ENCODE measurements at regions not wholly inside any gene's neighbourhood (a gene's known extent, or its start where the extent isn't known, plus 50 kb on each side); places are given as distances from the start of the nearest gene placed in this dataset.
A peak's percentile ranks its signal among the peaks of the same experiment; 100 is the strongest.

- DNase-seq, result no peak
Measured at GRCh38 chr13:34756136-34756535, 185.9 kb upstream of the NBEA start.

GRCh38 chr13:34756572-34756971 is 185.5 kb upstream of the NBEA start:
- DNase-seq, result no peak

- no peak for DNase-seq
Measured at GRCh38 chr13:34757441-34757840, 184.6 kb upstream of the NBEA start.

- no peak for DNase-seq
Measured at GRCh38 chr13:34758628-34759027, 183.4 kb upstream of the NBEA start.

GRCh38 chr13:34762312-34762711 is 179.8 kb upstream of the NBEA start:
- DNase-seq, result no peak

GRCh38 chr13:34764246-34764645 is 177.8 kb upstream of the NBEA start:
- DNase-seq, result no peak

GRCh38 chr13:34765446-34766180 is 176.5 kb upstream of the NBEA start:
- no peak for DNase-seq

- DNase-seq, result no peak
Measured at GRCh38 chr13:34767778-34768177, 174.3 kb upstream of the NBEA start.

GRCh38 chr13:34772206-34772605 is 169.9 kb upstream of the NBEA start:
- DNase-seq, result no peak

- DNase-seq, result no peak
Measured at GRCh38 chr13:34772881-34773280, 169.2 kb upstream of the NBEA start.

- no peak for DNase-seq
Measured at GRCh38 chr13:34776390-34776981, 165.6 kb upstream of the NBEA start.

- DNase-seq, result no peak
Measured at GRCh38 chr13:34777089-34777913, 164.8 kb upstream of the NBEA start.

- DNase-seq, result no peak
Measured at GRCh38 chr13:34777914-34778303, 164.2 kb upstream of the NBEA start.

GRCh38 chr13:34779171-34779570 is 162.9 kb upstream of the NBEA start:
- DNase-seq, result peak; percentile 11

GRCh38 chr13:34793301-34793700 is 148.8 kb upstream of the NBEA start:
- no peak for DNase-seq

GRCh38 chr13:34803756-34804155 is 138.3 kb upstream of the NBEA start:
- DNase-seq, result no peak

- DNase-seq, result no peak
Measured at GRCh38 chr13:34805347-34805746, 136.7 kb upstream of the NBEA start.

GRCh38 chr13:34808649-34809048 is 133.4 kb upstream of the NBEA start:
- no peak for DNase-seq

- no peak for DNase-seq
Measured at GRCh38 chr13:34810996-34811395, 131.1 kb upstream of the NBEA start.

- no peak for DNase-seq
Measured at GRCh38 chr13:34815526-34815925, 126.5 kb upstream of the NBEA start.

- DNase-seq, result peak; percentile 69
Measured at GRCh38 chr13:34816245-34816884, 125.7 kb upstream of the NBEA start.

GRCh38 chr13:34816908-34817665 is 125.0 kb upstream of the NBEA start:
- peak; percentile 8 for DNase-seq
